K562 (cell line): ENCODE measurements at regions not wholly inside any gene's neighbourhood (a gene's known extent, or its start where the extent isn't known, plus 50 kb on each side); places are given as distances from the start of the nearest gene placed in this dataset.
A peak's percentile ranks its signal among the peaks of the same experiment; 100 is the strongest.

ENCODE experiments used
- ATF7 ChIP-seq: fragments of 450-650 bp; IDR thresholded peaks from 2 replicates; pipeline ENCODE4 v1.7.1; 2014; ENCODE audit warnings: mild to moderate bottlenecking, moderate library complexity
- BHLHE40 ChIP-seq: IDR thresholded peaks from 2 replicates; pipeline ENCODE4 v1.6.1; 2011; ENCODE audit warnings: low read length, improper control_type of control experiment
- CREB3L1 ChIP-seq: fragments of 450-650 bp; IDR thresholded peaks from 2 replicates; pipeline ENCODE4 v1.6.1; 2014; ENCODE audit warnings: low read depth, mild to moderate bottlenecking, moderate library complexity, borderline replicate concordance
- ELF1 ChIP-seq: fragments of 200-800 bp; sonication (Bioruptor generic); IDR thresholded peaks from 2 replicates; pipeline ENCODE4 v1.6.1; 2016; ENCODE audit warnings: missing genetic modification characterization, missing compliant biosample characterization
- ETS1 ChIP-seq: conservative IDR thresholded peaks from 2 replicates; pipeline ENCODE4 v1.6.1; 2011; ENCODE audit warnings: low read depth, mild to moderate bottlenecking, low read length; ENCODE audit not compliant: control insufficient read depth
- ETV1 ChIP-seq: fragments of 450-650 bp; conservative IDR thresholded peaks from 2 replicates; pipeline ENCODE4 v1.6.1; 2016; ENCODE audit warnings: missing genetic modification characterization, control low read depth, low read depth, missing compliant biosample characterization
- FOXK2 ChIP-seq, 2 experiments: fragments of 450-650 bp; IDR thresholded peaks in 1 of 2; conservative IDR thresholded peaks in 1 of 2; 2 replicates each; pipeline ENCODE4 v1.6.1; 2016; ENCODE audit warnings: low read depth in 2 of 2, mild to moderate bottlenecking in 1 of 2
- GABPA ChIP-seq: fragments of 200-800 bp; sonication (Bioruptor generic); conservative IDR thresholded peaks from 2 replicates; pipeline ENCODE4 v1.6.1; 2016; ENCODE audit warnings: low read depth, missing genetic modification characterization, missing compliant biosample characterization
- GATA2 ChIP-seq: sonication (generic); formaldehyde crosslinking; IDR thresholded peaks from 2 replicates; pipeline ENCODE4 v1.4.0; 2020; ENCODE audit warnings: mild to moderate bottlenecking, missing genetic modification reagents
- MNT ChIP-seq, 2 experiments: fragments of 450-650 bp; conservative IDR thresholded peaks; 2 replicates each; pipeline ENCODE4 v1.6.1; 2017; ENCODE audit warnings: mild to moderate bottlenecking in 2 of 2, moderate library complexity in 2 of 2
- NCOA6 ChIP-seq: fragments of 450-650 bp; IDR thresholded peaks from 2 replicates; pipeline ENCODE4 v1.6.1; 2017; ENCODE audit warnings: mild to moderate bottlenecking
- NEUROD1 ChIP-seq: fragments of 150-350 bp; IDR thresholded peaks from 2 replicates; pipeline ENCODE4 v1.6.1; 2014; ENCODE audit warnings: borderline replicate concordance, low read length, low read depth; ENCODE audit not compliant: partially characterized antibody
- NKRF ChIP-seq: fragments of 450-650 bp; IDR thresholded peaks from 2 replicates; pipeline ENCODE4 v1.6.1; 2016; ENCODE audit warnings: borderline replicate concordance
- PHF20 ChIP-seq: fragments of 450-650 bp; IDR thresholded peaks from 2 replicates; pipeline ENCODE4 v1.6.1; 2018; ENCODE audit not compliant: partially characterized antibody
- POLR2G ChIP-seq: fragments of 200-400 bp; formaldehyde crosslinking; IDR thresholded peaks from 2 replicates; pipeline ENCODE4 v1.6.1; 2017; ENCODE audit warnings: low read depth, mild to moderate bottlenecking, antibody characterized with exemption, low read length, moderate library complexity
- SUPT5H ChIP-seq: fragments of 450-650 bp; IDR thresholded peaks from 2 replicates; pipeline ENCODE4 v1.6.1; 2016
- TOE1 ChIP-seq, 2 experiments: fragments of 450-650 bp in 1 of 2; sonication (generic) in 1 of 2; formaldehyde crosslinking in 1 of 2; IDR thresholded peaks; 2 replicates each; pipeline versions ENCODE4 v1.7.1 to v1.8.0; 2016 to 2022; ENCODE audit warnings: borderline replicate concordance in 2 of 2, mild to moderate bottlenecking in 2 of 2, antibody characterized with exemption in 1 of 2, inconsistent platforms in 1 of 2, low read depth in 1 of 2, missing genetic modification reagents in 1 of 2, moderate library complexity in 1 of 2
- XRCC5 ChIP-seq: fragments of 200-400 bp; formaldehyde crosslinking; IDR thresholded peaks from 2 replicates; pipeline ENCODE4 v1.6.1; 2017; ENCODE audit warnings: low read depth, mild to moderate bottlenecking, low read length
- ZFP30 ChIP-seq: fragments of 250-450 bp; sonication (Bioruptor Pico); IDR thresholded peaks from 2 replicates; pipeline ENCODE4 v1.8.0; 2022; ENCODE audit warnings: moderate library complexity, mild to moderate bottlenecking, inconsistent platforms, borderline replicate concordance
- ZNF277 ChIP-seq: fragments of 250-450 bp; sonication (Bioruptor Pico); IDR thresholded peaks from 2 replicates; pipeline ENCODE4 v1.8.0; 2022; ENCODE audit warnings: inconsistent platforms, mild to moderate bottlenecking, moderate library complexity, borderline replicate concordance

GRCh38 chr22:47631571-47632102 lies 869.2 kb downstream of the TBC1D22A start (continued):
- no peak for TF ChIP-seq GATA2 (CRISPR knock-in tag)
- TF ChIP-seq ATF7, result peak; percentile 48; the same call in 1 of the 2 replicates
- TF ChIP-seq MNT (conservative IDR thresholded peaks at IDR 0.05), result peak; percentile 63 to 87
- no peak for TF ChIP-seq NCOA6
- peak; percentile 41; the same call in 1 of the 2 replicates for TF ChIP-seq CREB3L1
- TF ChIP-seq NEUROD1, result peak; percentile 36
- TF ChIP-seq NKRF, result peak; percentile 94
- TF ChIP-seq SUPT5H, result peak; percentile 86
- TF ChIP-seq FOXK2 (conservative IDR thresholded peaks at IDR 0.05 in 1 of 2, IDR thresholded peaks at IDR 0.05 in 1 of 2; ENCODE audit: low read depth in 2 of 2), result peak; percentile 66 to 80; a peak in 3 of 4 replicates
- peak; percentile 63; the same call in 1 of the 2 replicates for TF ChIP-seq GABPA
- peak; percentile 90 for TF ChIP-seq ELF1 (tag)
- TF ChIP-seq ETS1, result 0 out of 2 replicates have a peak, but pooled peaks have one; percentile 10
- no peak for TF ChIP-seq ZNF277 (CRISPR knock-in tag)
- 0 out of 2 replicates have a peak, but pooled peaks have one; percentile 21 for TF ChIP-seq XRCC5
- peak; percentile 72; the same call in 1 of the 2 replicates for TF ChIP-seq TOE1 (IDR thresholded peaks at IDR 0.05; ENCODE audit: borderline replicate concordance)
- TF ChIP-seq TOE1 (CRISPR knock-in tag; IDR thresholded peaks at IDR 0.05; ENCODE audit: borderline replicate concordance, low read depth), result no peak
- TF ChIP-seq ETV1 (tag), result peak; percentile 41; the same call in 1 of the 2 replicates
- TF ChIP-seq PHF20, result peak; percentile 86
- TF ChIP-seq ZFP30 (CRISPR knock-in tag), result no peak
- peak; percentile 84 for TF ChIP-seq POLR2G
- TF ChIP-seq BHLHE40, result 0 out of 2 replicates have a peak, but pooled peaks have one; percentile 7
